ENCODE measurements at regions not wholly inside any gene's neighbourhood (a gene's known extent, or its start where the extent isn't known, plus 50 kb on each side); places are given as distances from the start of the nearest gene placed in this dataset.

- TF ChIP-seq CTCF (IDR thresholded peaks at IDR 0.05; ENCODE audit: low read length), result no peak
- no peak for TF ChIP-seq EZH2 (IDR thresholded peaks at IDR 0.05; ENCODE audit: borderline replicate concordance, low read length)
Observed at GRCh38 chr9:14440062-14440461, 126.1 kb upstream of the NFIB start.
